HEK293T (cell line): ENCODE measurements at regions not wholly inside any gene's neighbourhood (a gene's known extent, or its start where the extent isn't known, plus 50 kb on each side); places are given as distances from the start of the nearest gene placed in this dataset.

ENCODE experiments used
- CTCF ChIA-PET: fragments of 350-600 bp; formaldehyde crosslinking; extraction: SDS; loops from one replicate; lab custom pipeline; 2021; ENCODE audit warnings: antibody characterized with exemption, inconsistent platforms; lab: Yijun Ruan, JAX
- POLR2A ChIA-PET: fragments of 350-600 bp; formaldehyde crosslinking; extraction: SDS; loops from one replicate; lab custom pipeline; 2020; ENCODE audit warnings: antibody characterized with exemption, inconsistent platforms; lab: Yijun Ruan, JAX
- DNase-seq: peaks from one replicate; pipeline ENCODE4 v3.0.0; 2012; ENCODE audit warnings: mixed read lengths; ENCODE audit errors: extremely low spot score
- ARNT ChIP-seq: fragments of 450-650 bp; IDR thresholded peaks from 2 replicates; pipeline ENCODE4 v1.6.1; 2017; ENCODE audit warnings: mild to moderate bottlenecking
- BHLHE40 ChIP-seq: fragments of 450-650 bp; IDR thresholded peaks from 2 replicates; pipeline ENCODE4 v1.6.1; 2016; ENCODE audit warnings: mild to moderate bottlenecking, moderate library complexity, borderline replicate concordance
- CTBP1 ChIP-seq: fragments of 450-650 bp; IDR thresholded peaks from 2 replicates; pipeline ENCODE4 v1.6.1; 2016; ENCODE audit warnings: borderline replicate concordance
- ELF4 ChIP-seq: fragments of 450-650 bp; IDR thresholded peaks from 2 replicates; pipeline ENCODE4 v1.6.1; 2017; ENCODE audit warnings: antibody characterized with exemption
- FOXA1 ChIP-seq: fragments of 450-650 bp; IDR thresholded peaks from 2 replicates; pipeline ENCODE4 v1.6.1; 2016; ENCODE audit warnings: mild to moderate bottlenecking
- FOXK2 ChIP-seq: fragments of 450-650 bp; IDR thresholded peaks from 2 replicates; pipeline ENCODE4 v1.6.1; 2016; ENCODE audit warnings: mild to moderate bottlenecking
- FOXM1 ChIP-seq: fragments of 450-650 bp; IDR thresholded peaks from 2 replicates; pipeline ENCODE4 v1.6.1; 2017; ENCODE audit warnings: mild to moderate bottlenecking, borderline replicate concordance
- HDGF ChIP-seq: fragments of 450-650 bp; IDR thresholded peaks from 2 replicates; pipeline ENCODE4 v1.6.1; 2017; ENCODE audit warnings: antibody characterized with exemption, borderline replicate concordance
- L3MBTL2 ChIP-seq: fragments of 450-650 bp; conservative IDR thresholded peaks from 2 replicates; pipeline ENCODE4 v1.6.1; 2016; ENCODE audit warnings: mild to moderate bottlenecking
- LEF1 ChIP-seq: fragments of 450-650 bp; IDR thresholded peaks from 2 replicates; pipeline ENCODE4 v1.6.1; 2017; ENCODE audit warnings: mild to moderate bottlenecking, borderline replicate concordance
- NFRKB ChIP-seq: fragments of 450-650 bp; IDR thresholded peaks from 2 replicates; pipeline ENCODE4 v1.6.1; 2016; ENCODE audit warnings: mild to moderate bottlenecking, moderate library complexity
- PKNOX1 ChIP-seq: fragments of 450-650 bp; IDR thresholded peaks from 2 replicates; pipeline ENCODE4 v1.6.1; 2016
- SP1 ChIP-seq: fragments of 450-650 bp; IDR thresholded peaks from 2 replicates; pipeline ENCODE4 v1.6.1; 2017
- SUZ12 ChIP-seq: fragments of 450-650 bp; IDR thresholded peaks from 2 replicates; pipeline ENCODE4 v1.6.1; 2016; ENCODE audit warnings: mild to moderate bottlenecking
- TARDBP ChIP-seq: fragments of 450-650 bp; IDR thresholded peaks from 2 replicates; pipeline ENCODE4 v1.6.1; 2016
- ZNF384 ChIP-seq: fragments of 450-650 bp; IDR thresholded peaks from 2 replicates; pipeline ENCODE4 v1.6.1; 2016

DNA sequence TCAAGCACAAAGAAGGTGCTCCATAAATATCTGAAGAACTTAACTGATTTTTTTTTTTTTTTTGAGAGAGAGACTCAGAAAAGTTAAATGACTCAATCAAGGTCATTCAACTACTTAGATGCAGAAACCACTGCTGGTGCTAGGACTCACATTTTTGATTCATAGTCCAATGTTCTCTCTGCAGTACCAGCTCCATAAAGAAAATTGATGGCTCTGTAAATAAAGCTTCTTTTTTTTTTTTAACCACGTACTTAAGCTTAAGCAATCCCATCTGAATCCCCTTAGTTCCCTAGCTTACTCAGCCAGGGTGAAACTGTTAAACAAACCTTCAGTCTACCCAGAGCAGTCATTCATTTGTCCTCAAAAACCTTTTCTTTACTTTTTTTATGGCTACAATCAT is 657.0 kb upstream of the WWC1 start:
- no peak for TF ChIP-seq CTBP1
- no peak for TF ChIP-seq LEF1
- no peak for TF ChIP-seq SUZ12
- no peak for TF ChIP-seq NFRKB
- TF ChIP-seq SP1: no peak
- no peak for TF ChIP-seq TARDBP
- TF ChIP-seq FOXK2: no peak
- no peak for DNase-seq
- ChIA-PET POLR2A (no interaction called here), CTCF (no interaction called here)

DNA sequence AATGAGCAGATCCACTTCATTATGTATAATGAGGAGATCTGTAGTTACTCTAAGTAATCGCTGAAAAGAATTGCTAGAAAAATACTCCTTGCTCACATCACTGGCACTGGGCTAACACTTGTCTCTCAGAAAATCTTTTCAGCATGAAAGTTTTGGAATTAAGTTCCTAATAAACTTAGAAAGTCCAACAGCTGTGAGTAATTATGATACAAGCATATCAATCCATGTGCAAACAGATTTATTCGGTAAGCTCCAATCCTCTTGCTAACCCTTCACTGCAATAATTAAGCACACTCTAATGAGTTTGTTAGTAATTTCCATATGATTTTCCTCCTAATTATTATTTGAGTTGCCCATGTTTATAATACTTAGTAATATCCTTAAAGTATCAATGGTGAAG is 652.6 kb upstream of the WWC1 start:
- no peak for TF ChIP-seq FOXK2
- TF ChIP-seq L3MBTL2: no peak
- no peak for TF ChIP-seq LEF1
- TF ChIP-seq HDGF: no peak
- DNase-seq: no peak
- ChIA-PET CTCF (no interaction called here), POLR2A (no interaction called here)

DNA sequence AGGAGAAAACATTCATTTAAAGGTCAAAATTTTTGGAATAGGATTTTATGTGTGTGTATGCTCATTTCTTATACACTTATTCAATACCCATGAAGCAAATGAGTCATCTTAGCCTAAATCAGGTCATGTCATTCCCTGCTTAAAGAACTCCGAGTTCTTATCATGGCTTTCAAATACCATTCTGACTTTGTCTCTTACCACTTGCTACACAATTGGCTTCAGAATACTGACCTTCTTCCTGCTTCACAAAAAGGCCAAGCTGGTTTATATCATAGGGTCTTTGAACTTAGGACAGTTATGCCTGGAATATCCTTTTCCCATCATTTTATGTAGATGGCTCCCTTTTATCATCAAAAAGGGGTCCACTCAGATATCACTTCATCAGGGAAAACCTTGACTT is 652.2 kb upstream of the WWC1 start:
- TF ChIP-seq ARNT (no peak), NFRKB (no peak), ELF4 (no peak), L3MBTL2 (no peak), FOXA1 (no peak), PKNOX1 (no peak), FOXK2 (no peak), HDGF (no peak), CTBP1 (no peak), SUZ12 (no peak), TARDBP (no peak), LEF1 (no peak), FOXM1 (no peak), ZNF384 (no peak), BHLHE40 (no peak), SP1 (no peak)
- ChIA-PET POLR2A (no interaction called here), CTCF (interaction anchor here (0.7 kb wide), 1 partner anchor 438 kb away, joined by 3 read pairs; no protein-coding TSS in a partner anchor)
- no peak for DNase-seq

GRCh38 chr5:167639766-167640165 is 651.7 kb upstream of the WWC1 start:
- no peak for DNase-seq
- CTCF ChIA-PET: interaction anchor here (0.7 kb wide), 1 partner anchor 437 kb away, joined by 3 read pairs; no protein-coding TSS in a partner anchor
- POLR2A ChIA-PET: no interaction called here
- no peak for TF ChIP-seq SUZ12
- TF ChIP-seq CTBP1: no peak
- no peak for TF ChIP-seq ELF4
- no peak for TF ChIP-seq NFRKB

DNA sequence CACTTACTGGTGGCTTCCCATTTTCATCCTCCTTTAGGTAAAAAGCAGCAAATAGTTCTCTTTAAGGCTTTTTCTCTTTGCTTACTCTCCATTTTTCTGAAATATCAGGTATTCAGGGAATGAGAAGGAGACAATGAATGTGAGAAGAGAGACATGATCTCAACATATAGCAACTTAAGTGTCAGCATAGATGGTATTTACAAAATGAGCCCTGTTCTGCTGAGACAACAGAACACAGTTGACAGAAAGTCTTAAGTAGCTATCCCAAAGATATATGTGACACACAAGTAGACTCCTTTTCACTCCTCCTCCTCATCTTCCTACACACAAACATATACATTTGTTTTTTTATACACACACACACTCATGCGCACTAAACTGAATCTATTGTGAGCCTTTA is 649.3 kb upstream of the WWC1 start:
- TF ChIP-seq BHLHE40: no peak
- no peak for TF ChIP-seq ZNF384
- TF ChIP-seq ELF4: no peak
- DNase-seq: no peak
- ChIA-PET CTCF (no interaction called here), POLR2A (no interaction called here)

DNA sequence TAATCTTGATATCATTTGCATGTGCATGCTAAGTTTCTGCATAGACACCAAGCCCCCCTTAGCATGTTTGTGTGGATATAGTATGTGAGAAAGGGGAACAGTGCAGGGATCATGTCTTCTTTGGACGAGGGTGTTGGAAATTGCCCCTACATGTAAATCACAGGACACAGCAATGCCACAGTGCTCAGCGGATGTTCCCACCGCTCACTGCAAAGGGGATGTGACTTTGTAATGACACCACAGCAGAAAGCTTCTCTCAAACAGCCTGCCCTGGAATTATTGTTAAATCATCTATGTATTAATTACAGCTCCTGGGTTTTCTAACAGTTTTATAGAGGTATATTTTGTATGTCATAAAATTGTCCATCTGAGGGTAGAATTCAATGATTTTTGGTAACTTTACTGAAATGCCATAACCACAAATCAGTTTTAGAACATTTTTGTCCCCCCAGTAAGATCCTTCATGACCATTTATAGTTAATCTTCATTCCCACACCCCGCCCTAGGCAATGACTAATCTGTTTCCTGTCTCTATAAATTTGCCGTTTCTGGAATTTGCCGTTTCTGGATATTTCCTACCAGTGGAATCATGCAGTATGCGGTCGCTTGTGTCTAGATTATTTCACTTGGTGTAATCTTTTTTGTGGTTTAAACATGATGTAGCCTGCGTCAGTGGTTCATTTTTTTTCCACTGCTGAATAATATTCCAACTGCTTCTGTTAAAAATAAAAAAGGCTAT is 648.5 kb upstream of the WWC1 start:
- TF ChIP-seq LEF1 (no peak), L3MBTL2 (no peak), ARNT (no peak), ZNF384 (no peak), CTBP1 (no peak), FOXM1 (no peak), ELF4 (no peak), BHLHE40 (no peak), NFRKB (no peak), SUZ12 (no peak), PKNOX1 (no peak), TARDBP (no peak), HDGF (no peak), FOXK2 (no peak), FOXA1 (no peak), SP1 (no peak)
- DNase-seq: no peak
- CTCF ChIA-PET: interaction anchor here (0.7 kb wide), 1 partner anchor 25 kb away, joined by 4 read pairs; no protein-coding TSS in a partner anchor
- POLR2A ChIA-PET: no interaction called here

DNA sequence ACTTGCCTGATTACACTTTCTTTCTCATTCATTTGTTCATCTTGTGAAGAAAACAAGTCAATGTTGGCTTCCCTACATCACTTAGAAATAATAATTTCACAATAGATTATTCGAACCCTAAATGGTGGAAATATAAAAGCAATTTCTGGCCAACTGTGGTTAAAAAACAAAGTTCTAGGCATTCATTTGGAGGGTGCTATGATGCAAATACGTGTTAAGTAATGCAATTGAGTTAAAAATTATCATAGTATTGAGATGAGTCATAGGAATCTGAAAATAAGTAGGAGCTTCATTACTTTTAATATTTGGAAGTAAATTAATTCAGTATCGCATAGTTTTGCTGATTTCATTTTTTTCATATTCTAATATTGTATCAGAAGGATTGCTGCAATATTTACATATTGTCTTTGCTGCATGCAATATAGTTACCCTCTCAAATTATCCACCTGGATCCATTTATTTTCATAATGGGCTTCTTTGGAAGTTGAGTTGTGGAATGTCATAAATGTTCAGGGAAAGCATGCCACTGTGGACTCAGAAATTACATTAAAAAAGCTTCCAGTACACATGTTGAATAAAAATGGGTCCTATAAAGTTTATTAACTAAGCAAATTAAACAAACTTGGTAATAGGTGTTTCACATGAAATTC is 647.7 kb upstream of the WWC1 start:
- POLR2A ChIA-PET: no interaction called here

More for the DNA sequence above, 647.7 kb upstream of the WWC1 start:
- CTCF ChIA-PET: interaction anchor here (0.7 kb wide), 1 partner anchor 25 kb away, joined by 4 read pairs; no protein-coding TSS in a partner anchor
- DNase-seq: no peak
- TF ChIP-seq LEF1 (no peak), HDGF (no peak), SUZ12 (no peak), ZNF384 (no peak), L3MBTL2 (no peak), ARNT (no peak), PKNOX1 (no peak)
